SU-DHL-6 (cell line): ENCODE measurements at regions not wholly inside any gene's neighbourhood (a gene's known extent, or its start where the extent isn't known, plus 50 kb on each side); places are given as distances from the start of the nearest gene placed in this dataset.
"Not testable (repeated sequence)": the region's sequence is repeated elsewhere in the genome, so short reads cannot be mapped to it uniquely, and the experiment has no call there.

Experiments used
- H2AFZ ChIP-seq: fragments of 200-600 bp; sonication (generic); 2 replicates; pipeline ENCODE4 v1.6.1; 2014; ENCODE audit warnings: low read depth, mild to moderate bottlenecking, moderate library complexity, mixed read lengths, antibody characterized with exemption, low read length; ENCODE audit not compliant: severe bottlenecking
- H3F3A ChIP-seq: fragments of 200-600 bp; shearing (Covaris generic); 2 replicates; pipeline ENCODE4 v1.6.0; 2016; ENCODE audit warnings: antibody characterized with exemption, mild to moderate bottlenecking; ENCODE audit not compliant: insufficient read depth
- H3K27ac ChIP-seq: fragments of 200-600 bp; sonication (generic); 2 replicates; pipeline ENCODE4 v1.5.1; 2016; ENCODE audit warnings: low read depth, mild to moderate bottlenecking, low read length, moderate library complexity, mixed read lengths
- H3K27me3 ChIP-seq: fragments of 200-600 bp; sonication (generic), shearing (Covaris generic); 2 replicates; pipeline ENCODE4 v1.6.0; 2014; ENCODE audit warnings: mild to moderate bottlenecking, low read length
- H3K36me3 ChIP-seq: fragments of 200-600 bp; sonication (generic); 2 replicates; pipeline ENCODE4 v1.6.1; 2014; ENCODE audit warnings: mild to moderate bottlenecking, low read length, mixed read lengths
- H3K4me2 ChIP-seq: fragments of 300-600, 200-600 bp; shearing (Covaris generic), sonication (generic); 2 replicates; pipeline ENCODE4 v1.6.0; 2014; ENCODE audit warnings: low read length, low read depth, mild to moderate bottlenecking; ENCODE audit not compliant: poor library complexity, severe bottlenecking
- H3K4me3 ChIP-seq: fragments of 200-600 bp; sonication (generic); 2 replicates; pipeline ENCODE4 v1.5.1; 2014; ENCODE audit warnings: antibody characterized with exemption, low read length, mild to moderate bottlenecking, mixed read lengths; ENCODE audit not compliant: insufficient read depth, poor library complexity, severe bottlenecking
- H3K79me2 ChIP-seq: fragments of 200-600 bp; sonication (generic); 2 replicates; pipeline ENCODE4 v1.6.1; 2014; ENCODE audit warnings: mild to moderate bottlenecking, low read length, moderate library complexity; ENCODE audit not compliant: insufficient read depth
- H3K9ac ChIP-seq: fragments of 200-600 bp; sonication (generic); 2 replicates; pipeline ENCODE4 v1.7.0; 2014; ENCODE audit warnings: mild to moderate bottlenecking, low read length
- H3K9me2 ChIP-seq: fragments of 200-600 bp; sonication (generic); replicated peaks from 2 replicates; pipeline ENCODE4 v1.6.1; 2014; ENCODE audit warnings: low read length; ENCODE audit not compliant: insufficient read depth
- H3K9me3 ChIP-seq: fragments of 200-600 bp; sonication (generic); 2 replicates; pipeline ENCODE4 v1.6.1; 2014; ENCODE audit warnings: low read length, mixed read lengths; ENCODE audit not compliant: insufficient read depth
- H4K20me1 ChIP-seq: fragments of 200-600 bp; sonication (generic); 2 replicates; pipeline ENCODE4 v1.6.1; 2014; ENCODE audit warnings: low read depth, mild to moderate bottlenecking, antibody characterized with exemption, low read length, moderate library complexity, mixed read lengths
- EZH2phosphoT487 ChIP-seq: fragments of 200-600 bp; sonication (generic), shearing (Covaris generic); conservative IDR thresholded peaks from 2 replicates; pipeline ENCODE4 v1.6.1; 2018; ENCODE audit warnings: mild to moderate bottlenecking, antibody characterized with exemption, low read length, moderate library complexity, mixed read lengths
- TF ChIP-seq, protein P1 (sequence below): fragments of 200-600 bp; sonication (generic); IDR thresholded peaks from one replicate; pipeline ENCODE4 v1.5.1; 2017; ENCODE audit warnings: antibody characterized with exemption, mild to moderate bottlenecking, low read length, moderate library complexity; ENCODE audit not compliant: insufficient read depth, poor library complexity, severe bottlenecking

DNA sequence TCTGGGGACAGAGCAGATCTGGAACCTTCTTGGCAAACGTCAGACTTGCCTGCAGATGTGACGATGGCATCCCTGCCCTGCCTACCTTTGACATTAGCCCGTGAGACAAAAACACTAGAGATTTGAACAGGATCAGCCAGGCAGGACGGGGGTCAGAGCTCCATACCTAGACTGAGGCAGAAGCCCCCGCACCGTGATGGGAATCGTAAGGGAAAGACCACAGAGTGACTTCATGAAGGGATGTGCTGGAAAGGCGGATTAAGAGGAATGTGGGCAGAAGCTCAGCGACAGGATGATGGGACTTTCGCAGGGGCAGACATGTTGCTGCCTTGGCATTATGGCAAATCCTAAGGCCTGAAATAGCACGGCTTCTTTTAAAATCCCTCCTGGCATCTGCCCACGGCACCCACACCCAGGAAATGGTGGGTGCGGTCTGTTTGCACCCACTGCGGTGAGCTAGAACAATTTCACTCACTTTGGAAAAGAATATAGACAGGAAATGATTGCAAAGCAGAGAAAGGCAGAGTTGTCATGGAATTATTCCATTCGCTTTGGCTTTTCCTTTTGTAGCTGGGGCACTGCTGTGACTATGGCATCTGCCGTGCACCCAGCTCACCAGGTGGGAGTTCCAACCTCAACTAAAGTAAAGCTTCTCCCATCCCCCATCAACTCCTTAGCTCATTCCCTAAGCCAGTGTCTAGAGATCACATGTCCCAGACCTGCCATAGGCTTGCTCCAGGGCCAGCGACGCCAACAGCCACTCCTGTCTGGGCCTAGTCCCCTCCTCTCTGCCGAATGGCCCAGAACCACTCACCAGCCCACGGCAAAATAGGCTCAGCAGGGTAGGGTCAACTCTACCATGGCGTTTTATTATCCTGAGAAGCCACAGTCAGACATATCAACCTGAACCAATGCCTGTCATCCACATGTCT lies 112.7 kb upstream of the NPAS2 start:
- H3K27ac ChIP-seq, result no peak overlapping the region
- H3K4me3 ChIP-seq, result no peak overlapping the region
- no peaks in the 10 kb centered on the region for H3K9me3 ChIP-seq
- no peaks in the 10 kb centered on the region for H3K36me3 ChIP-seq
- H3F3A ChIP-seq, result no peaks in the 10 kb centered on the region
- H3K79me2 ChIP-seq, result no peaks in the 10 kb centered on the region
- TF ChIP-seq, protein P1, sequence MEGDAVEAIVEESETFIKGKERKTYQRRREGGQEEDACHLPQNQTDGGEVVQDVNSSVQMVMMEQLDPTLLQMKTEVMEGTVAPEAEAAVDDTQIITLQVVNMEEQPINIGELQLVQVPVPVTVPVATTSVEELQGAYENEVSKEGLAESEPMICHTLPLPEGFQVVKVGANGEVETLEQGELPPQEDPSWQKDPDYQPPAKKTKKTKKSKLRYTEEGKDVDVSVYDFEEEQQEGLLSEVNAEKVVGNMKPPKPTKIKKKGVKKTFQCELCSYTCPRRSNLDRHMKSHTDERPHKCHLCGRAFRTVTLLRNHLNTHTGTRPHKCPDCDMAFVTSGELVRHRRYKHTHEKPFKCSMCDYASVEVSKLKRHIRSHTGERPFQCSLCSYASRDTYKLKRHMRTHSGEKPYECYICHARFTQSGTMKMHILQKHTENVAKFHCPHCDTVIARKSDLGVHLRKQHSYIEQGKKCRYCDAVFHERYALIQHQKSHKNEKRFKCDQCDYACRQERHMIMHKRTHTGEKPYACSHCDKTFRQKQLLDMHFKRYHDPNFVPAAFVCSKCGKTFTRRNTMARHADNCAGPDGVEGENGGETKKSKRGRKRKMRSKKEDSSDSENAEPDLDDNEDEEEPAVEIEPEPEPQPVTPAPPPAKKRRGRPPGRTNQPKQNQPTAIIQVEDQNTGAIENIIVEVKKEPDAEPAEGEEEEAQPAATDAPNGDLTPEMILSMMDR, result no peak
- TF ChIP-seq EZH2phosphoT487, result no peak
- no peak overlapping the region for H2AFZ ChIP-seq
- H4K20me1 ChIP-seq, result no peaks in the 10 kb centered on the region
- H3K4me2 ChIP-seq, result no peak overlapping the region
- no peaks in the 10 kb centered on the region for H3K27me3 ChIP-seq
- no peaks in the 10 kb centered on the region for H3K9me2 ChIP-seq
- no peak overlapping the region for H3K9ac ChIP-seq

DNA sequence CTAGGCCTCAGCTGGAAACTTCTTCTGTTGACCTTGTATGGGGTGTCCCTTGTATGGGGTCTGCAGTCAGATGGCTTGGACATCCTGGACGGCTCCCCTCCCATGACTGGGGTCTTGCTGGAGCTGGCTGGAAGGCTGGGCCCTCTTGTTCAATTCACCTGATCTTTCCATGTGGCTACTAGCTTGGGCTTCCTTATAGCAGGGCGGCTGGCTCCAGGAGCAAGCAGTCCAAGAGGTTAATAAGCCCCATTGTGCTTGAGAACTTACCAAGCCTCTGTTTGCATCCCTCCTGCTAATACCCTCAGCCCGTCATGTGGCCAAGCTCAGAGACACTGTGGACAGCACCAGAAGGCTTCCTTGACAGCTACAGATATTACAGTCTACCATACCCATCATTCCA lies 111.6 kb upstream of the NPAS2 start:
- H3F3A ChIP-seq, result no peaks in the 10 kb centered on the region
- no peak overlapping the region for H3K4me3 ChIP-seq
- no peaks in the 10 kb centered on the region for H3K79me2 ChIP-seq
- no peak overlapping the region for H3K4me2 ChIP-seq
- TF ChIP-seq, protein P1, result no peak
- TF ChIP-seq EZH2phosphoT487, result no peak
- H3K9ac ChIP-seq, result no peak overlapping the region
- H3K27ac ChIP-seq, result no peak overlapping the region
- no peaks in the 10 kb centered on the region for H3K27me3 ChIP-seq
- H2AFZ ChIP-seq, result no peak overlapping the region
- no peaks in the 10 kb centered on the region for H3K9me2 ChIP-seq
- no peaks in the 10 kb centered on the region for H3K9me3 ChIP-seq
- H3K36me3 ChIP-seq, result no peaks in the 10 kb centered on the region
- no peaks in the 10 kb centered on the region for H4K20me1 ChIP-seq

DNA sequence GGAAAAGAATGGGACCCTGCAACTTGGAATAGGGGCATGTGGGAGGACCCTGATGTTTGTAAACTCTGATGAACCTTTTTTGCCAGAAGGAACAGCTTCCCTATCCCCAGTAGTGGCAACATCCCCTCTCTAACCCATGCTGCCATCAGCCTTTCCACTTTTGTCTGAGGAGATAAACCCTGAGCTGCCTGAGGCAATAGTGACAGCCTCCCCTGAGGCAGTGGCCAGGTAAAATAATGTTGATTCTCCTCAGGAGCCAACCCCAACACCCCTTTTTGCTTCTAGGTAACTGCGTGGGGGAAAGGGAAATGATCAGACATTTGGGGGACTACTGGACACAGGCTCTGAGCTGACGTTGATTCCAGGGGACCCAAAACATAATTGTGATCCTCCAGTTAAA lies 106.8 kb upstream of the NPAS2 start:
- Histone ChIP-seq H3K27ac (no peak overlapping the region), H3K4me3 (no peak overlapping the region), H3K4me2 (no peak overlapping the region), H3K79me2 (no peaks in the 10 kb centered on the region), H3K36me3 (no peaks in the 10 kb centered on the region), H3K9ac (no peak overlapping the region), H3K9me2 (no peaks in the 10 kb centered on the region), H3K9me3 (no peaks in the 10 kb centered on the region), H3F3A (no peaks in the 10 kb centered on the region), H4K20me1 (no peaks in the 10 kb centered on the region), H3K27me3 (no peaks in the 10 kb centered on the region), H2AFZ (no peak overlapping the region)
- no peak for TF ChIP-seq EZH2phosphoT487
- TF ChIP-seq, protein P1, result no peak

DNA sequence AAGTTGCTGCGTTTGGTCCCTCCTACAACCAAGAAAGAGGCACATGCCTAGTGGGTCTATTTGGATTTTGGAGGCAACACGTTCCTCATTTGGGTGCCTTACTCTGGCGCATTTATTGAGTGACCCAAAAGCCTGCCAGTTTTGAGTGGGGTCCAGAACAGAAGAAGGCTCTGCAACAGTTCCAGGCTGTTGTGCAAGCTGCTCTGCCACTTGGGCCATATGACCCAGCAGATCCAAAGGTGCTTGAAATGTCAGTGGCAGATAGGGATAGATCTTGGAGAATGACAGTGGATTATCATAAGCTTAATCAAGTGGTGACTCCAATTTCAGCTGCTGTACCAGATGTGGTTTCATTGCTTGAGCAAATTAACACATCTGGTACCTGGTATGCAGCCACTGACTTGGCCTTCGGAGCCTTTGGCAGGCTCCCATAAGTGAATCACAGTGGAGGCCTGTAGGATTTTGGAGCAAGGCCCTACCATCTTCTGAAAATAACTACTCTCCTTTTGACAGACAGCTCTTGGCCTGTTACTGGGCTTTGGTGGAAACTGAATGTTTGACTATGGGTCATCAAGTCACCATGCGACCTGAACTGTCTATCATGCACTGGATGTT lies 105.4 kb upstream of the NPAS2 start:
- not testable (repeated sequence) for H3K9me2 ChIP-seq, H3K79me2 ChIP-seq, H3K36me3 ChIP-seq, H2AFZ ChIP-seq, H3K9me3 ChIP-seq, H3K9ac ChIP-seq, H3F3A ChIP-seq, H3K4me2 ChIP-seq, H4K20me1 ChIP-seq, H3K4me3 ChIP-seq, H3K27me3 ChIP-seq, H3K27ac ChIP-seq

DNA sequence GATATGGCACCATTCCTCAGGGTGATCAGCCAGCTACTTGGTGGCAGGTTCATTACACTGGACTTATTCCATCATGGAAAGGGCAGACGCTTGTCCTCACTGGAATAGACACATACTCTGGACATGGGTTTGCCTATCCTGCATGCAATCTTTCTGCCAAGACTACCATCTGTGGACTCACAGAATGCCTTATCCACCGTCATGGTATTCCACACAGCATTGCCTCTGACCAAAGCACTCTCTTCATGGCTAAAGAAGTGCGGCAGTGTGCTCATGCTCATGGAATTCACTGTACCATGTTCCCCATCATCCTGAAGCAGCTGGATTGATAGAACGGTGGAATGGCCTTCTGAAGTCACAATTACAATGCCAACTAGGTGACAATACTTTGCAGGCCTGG lies 104.1 kb upstream of the NPAS2 start:
- not testable (repeated sequence) for H3K9me3 ChIP-seq, H3F3A ChIP-seq, H3K4me2 ChIP-seq

More for the DNA sequence above, 104.1 kb upstream of the NPAS2 start:
- H3K36me3 ChIP-seq, H3K27ac ChIP-seq, H3K9me2 ChIP-seq, H3K27me3 ChIP-seq, H3K79me2 ChIP-seq, H3K4me3 ChIP-seq, H2AFZ ChIP-seq, H3K9ac ChIP-seq, H4K20me1 ChIP-seq: not testable (repeated sequence)
